ENCODE measurements at regions not wholly inside any gene's neighbourhood (a gene's known extent, or its start where the extent isn't known, plus 50 kb on each side); places are given as distances from the start of the nearest gene placed in this dataset.

- Mint-ChIP-seq H3K36me3 (ENCODE audit: low read depth) (no peaks in the 10 kb centered on the region), H3K4me1 (ENCODE audit: low read depth) (peaks cover 3% of the 10 kb centered on the region)
These were observed 50.7 kb upstream of the FOXB1 start for GRCh38 chr15:59953392-59953883.

GRCh38 chr15:59952960-59953359 is 51.2 kb upstream of the FOXB1 start:
- H3K4me1 Mint-ChIP-seq (ENCODE audit: low read depth), result no peaks in the 10 kb centered on the region
- no peak overlapping the region for H3K4me3 Mint-ChIP-seq
- peaks cover 5% of the 10 kb centered on the region for H3K9me3 Mint-ChIP-seq
- H3K27ac Mint-ChIP-seq, result no peak overlapping the region
- H3K36me3 Mint-ChIP-seq (ENCODE audit: low read depth), result no peaks in the 10 kb centered on the region
- H3K27me3 Mint-ChIP-seq (ENCODE audit: low read depth), result peaks cover 27% of the 10 kb centered on the region

More at GRCh38 chr15:59953392-59953883, 50.7 kb upstream of the FOXB1 start:
- Mint-ChIP-seq H3K27me3 (ENCODE audit: low read depth) (peaks cover 24% of the 10 kb centered on the region), H3K9me3 (peaks cover 9% of the 10 kb centered on the region), H3K27ac (no peak overlapping the region), H3K4me3 (no peak overlapping the region)

GRCh38 chr15:59950603-59951388 is 53.3 kb upstream of the FOXB1 start:
- Mint-ChIP-seq H3K27ac (no peak overlapping the region), H3K27me3 (ENCODE audit: low read depth) (peaks cover 22% of the 10 kb centered on the region), H3K36me3 (ENCODE audit: low read depth) (no peaks in the 10 kb centered on the region)

GRCh38 chr15:59948924-59949613 is 55.0 kb upstream of the FOXB1 start:
- Mint-ChIP-seq H3K36me3 (ENCODE audit: low read depth) (no peaks in the 10 kb centered on the region), H3K9me3 (no peaks in the 10 kb centered on the region), H3K4me3 (no peak overlapping the region), H3K27ac (no peak overlapping the region), H3K27me3 (ENCODE audit: low read depth) (peaks cover 11% of the 10 kb centered on the region), H3K4me1 (ENCODE audit: low read depth) (no peaks in the 10 kb centered on the region)

More at GRCh38 chr15:59950603-59951388, 53.3 kb upstream of the FOXB1 start:
- no peaks in the 10 kb centered on the region for H3K4me1 Mint-ChIP-seq (ENCODE audit: low read depth)
- no peak overlapping the region for H3K4me3 Mint-ChIP-seq
- H3K9me3 Mint-ChIP-seq, result peaks cover 5% of the 10 kb centered on the region

- Mint-ChIP-seq H3K36me3 (ENCODE audit: low read depth) (no peaks in the 10 kb centered on the region), H3K4me3 (no peak overlapping the region), H3K27me3 (ENCODE audit: low read depth) (peaks cover 20% of the 10 kb centered on the region), H3K27ac (no peak overlapping the region), H3K9me3 (no peaks in the 10 kb centered on the region), H3K4me1 (ENCODE audit: low read depth) (no peaks in the 10 kb centered on the region)
These were observed 58.0 kb upstream of the FOXB1 start for GRCh38 chr15:59946084-59946483.

GRCh38 chr15:59945036-59945435 is 59.1 kb upstream of the FOXB1 start:
- Mint-ChIP-seq H3K27ac (no peak overlapping the region), H3K27me3 (ENCODE audit: low read depth) (peaks cover 24% of the 10 kb centered on the region), H3K4me1 (ENCODE audit: low read depth) (no peaks in the 10 kb centered on the region), H3K4me3 (no peak overlapping the region), H3K36me3 (ENCODE audit: low read depth) (no peaks in the 10 kb centered on the region), H3K9me3 (no peaks in the 10 kb centered on the region)

- Mint-ChIP-seq H3K9me3 (no peaks in the 10 kb centered on the region), H3K27me3 (ENCODE audit: low read depth) (peaks cover 23% of the 10 kb centered on the region), H3K27ac (no peak overlapping the region), H3K4me3 (no peak overlapping the region), H3K36me3 (ENCODE audit: low read depth) (no peaks in the 10 kb centered on the region), H3K4me1 (ENCODE audit: low read depth) (no peaks in the 10 kb centered on the region)
These were observed 62.5 kb upstream of the FOXB1 start for GRCh38 chr15:59941612-59942011.

- H3K9me3 Mint-ChIP-seq, result no peaks in the 10 kb centered on the region
- H3K27ac Mint-ChIP-seq, result no peak overlapping the region
- no peaks in the 10 kb centered on the region for H3K4me1 Mint-ChIP-seq (ENCODE audit: low read depth)
- no peaks in the 10 kb centered on the region for H3K36me3 Mint-ChIP-seq (ENCODE audit: low read depth)
- no peak overlapping the region for H3K4me3 Mint-ChIP-seq
- H3K27me3 Mint-ChIP-seq (ENCODE audit: low read depth), result peaks cover 28% of the 10 kb centered on the region
These were observed 63.2 kb upstream of the FOXB1 start for GRCh38 chr15:59940928-59941327.

- Mint-ChIP-seq H3K36me3 (ENCODE audit: low read depth) (no peaks in the 10 kb centered on the region), H3K27ac (no peak overlapping the region), H3K27me3 (ENCODE audit: low read depth) (peaks cover 31% of the 10 kb centered on the region), H3K4me1 (ENCODE audit: low read depth) (no peaks in the 10 kb centered on the region), H3K9me3 (no peaks in the 10 kb centered on the region), H3K4me3 (no peak overlapping the region)
These were observed 63.7 kb upstream of the FOXB1 start for GRCh38 chr15:59940456-59940855.

GRCh38 chr15:59936741-59937140 is 67.4 kb upstream of the FOXB1 start:
- peaks cover 56% of the 10 kb centered on the region for H3K27me3 Mint-ChIP-seq (ENCODE audit: low read depth)
- H3K4me3 Mint-ChIP-seq, result no peak overlapping the region
- no peaks in the 10 kb centered on the region for H3K36me3 Mint-ChIP-seq (ENCODE audit: low read depth)
- H3K27ac Mint-ChIP-seq, result no peak overlapping the region
- no peaks in the 10 kb centered on the region for H3K9me3 Mint-ChIP-seq
- H3K4me1 Mint-ChIP-seq (ENCODE audit: low read depth), result no peaks in the 10 kb centered on the region

- Mint-ChIP-seq H3K27me3 (ENCODE audit: low read depth) (peaks cover 65% of the 10 kb centered on the region), H3K27ac (no peak overlapping the region), H3K4me1 (ENCODE audit: low read depth) (peaks cover 3% of the 10 kb centered on the region), H3K36me3 (ENCODE audit: low read depth) (no peaks in the 10 kb centered on the region), H3K9me3 (no peaks in the 10 kb centered on the region), H3K4me3 (no peak overlapping the region)
These were observed 70.5 kb upstream of the FOXB1 start for GRCh38 chr15:59933607-59934006.

GRCh38 chr15:59931646-59932261 is 72.4 kb upstream of the FOXB1 start:
- peaks cover 3% of the 10 kb centered on the region for H3K4me1 Mint-ChIP-seq (ENCODE audit: low read depth)
- no peak overlapping the region for H3K4me3 Mint-ChIP-seq
- no peaks in the 10 kb centered on the region for H3K36me3 Mint-ChIP-seq (ENCODE audit: low read depth)
- peaks cover 76% of the 10 kb centered on the region for H3K27me3 Mint-ChIP-seq (ENCODE audit: low read depth)
- H3K27ac Mint-ChIP-seq, result no peak overlapping the region
- no peaks in the 10 kb centered on the region for H3K9me3 Mint-ChIP-seq

GRCh38 chr15:59924812-59925522 is 79.1 kb upstream of the FOXB1 start:
- Mint-ChIP-seq H3K36me3 (ENCODE audit: low read depth) (peaks cover 2% of the 10 kb centered on the region), H3K27me3 (ENCODE audit: low read depth) (peaks cover 27% of the 10 kb centered on the region), H3K9me3 (no peaks in the 10 kb centered on the region), H3K4me3 (no peak overlapping the region), H3K27ac (no peak overlapping the region), H3K4me1 (ENCODE audit: low read depth) (peaks cover 3% of the 10 kb centered on the region)

- H3K27ac Mint-ChIP-seq, result no peak overlapping the region
- no peaks in the 10 kb centered on the region for H3K9me3 Mint-ChIP-seq
- no peak overlapping the region for H3K4me3 Mint-ChIP-seq
- peaks cover 12% of the 10 kb centered on the region for H3K4me1 Mint-ChIP-seq (ENCODE audit: low read depth)
- peaks cover 2% of the 10 kb centered on the region for H3K36me3 Mint-ChIP-seq (ENCODE audit: low read depth)
- peaks cover 22% of the 10 kb centered on the region for H3K27me3 Mint-ChIP-seq (ENCODE audit: low read depth)
These were observed 80.0 kb upstream of the FOXB1 start for GRCh38 chr15:59924096-59924495.
